HUDEP-2 (cell line): ENCODE measurements at regions not wholly inside any gene's neighbourhood (a gene's known extent, or its start where the extent isn't known, plus 50 kb on each side); places are given as distances from the start of the nearest gene placed in this dataset.
"Not testable (repeated sequence)": the region's sequence is repeated elsewhere in the genome, so short reads cannot be mapped to it uniquely, and the experiment has no call there.

Experiments used
- DNase-seq, 76 experiments: peaks; one replicate each; lab custom pipeline; 2025; ENCODE audit not compliant: unreplicated experiment in 76 of 76; lab: John Stamatoyannopoulos, UW

- DNase-seq = no peak
Observed at GRCh38 chr13:33642374-33643065, 175.4 kb upstream of the RFC3 start.

- DNase-seq = no peak
Observed at GRCh38 chr13:33644581-33645543, 173.1 kb upstream of the RFC3 start.

GRCh38 chr13:33645591-33646554 is 172.1 kb upstream of the RFC3 start:
- DNase-seq = no peak

- no peak for DNase-seq
Observed at GRCh38 chr13:33649212-33649878, 168.6 kb upstream of the RFC3 start.

- DNase-seq = no peak
Observed at GRCh38 chr13:33651766-33652165, 166.2 kb upstream of the RFC3 start.

GRCh38 chr13:33657274-33657673 is 160.7 kb upstream of the RFC3 start:
- no peak for DNase-seq

- no peak for DNase-seq
Observed at GRCh38 chr13:33659466-33659865, 158.5 kb upstream of the RFC3 start.

GRCh38 chr13:33659894-33660293 is 158.1 kb upstream of the RFC3 start:
- no peak for DNase-seq

GRCh38 chr13:33662392-33662791 is 155.6 kb upstream of the RFC3 start:
- no peak for DNase-seq

- DNase-seq = no peak
Observed at GRCh38 chr13:33665626-33666175, 152.2 kb upstream of the RFC3 start.

- DNase-seq = no peak
Observed at GRCh38 chr13:33671560-33671959, 146.4 kb upstream of the RFC3 start.

GRCh38 chr13:33672022-33672421 is 145.9 kb upstream of the RFC3 start:
- not testable (repeated sequence) for DNase-seq

- peak in 1 of 76 experiments; percentile 1 for DNase-seq
Observed at GRCh38 chr13:33676045-33676989, 141.6 kb upstream of the RFC3 start.

- DNase-seq = no peak
Observed at GRCh38 chr13:33677215-33677614, 140.7 kb upstream of the RFC3 start.

GRCh38 chr13:33678084-33678483 is 139.9 kb upstream of the RFC3 start:
- DNase-seq = no peak

- no peak for DNase-seq
Observed at GRCh38 chr13:33678906-33679657, 138.9 kb upstream of the RFC3 start.

GRCh38 chr13:33679658-33680012 is 138.3 kb upstream of the RFC3 start:
- no peak for DNase-seq

GRCh38 chr13:33682020-33682564 is 135.9 kb upstream of the RFC3 start:
- no peak for DNase-seq
